NOMO-1 (cell line): ENCODE measurements at regions not wholly inside any gene's neighbourhood (a gene's known extent, or its start where the extent isn't known, plus 50 kb on each side); places are given as distances from the start of the nearest gene placed in this dataset.

ENCODE experiments used
- DNase-seq, 2 experiments: peaks; one replicate each; lab custom pipeline; 2025; ENCODE audit not compliant: unreplicated experiment in 2 of 2; lab: John Stamatoyannopoulos, UW

DNA sequence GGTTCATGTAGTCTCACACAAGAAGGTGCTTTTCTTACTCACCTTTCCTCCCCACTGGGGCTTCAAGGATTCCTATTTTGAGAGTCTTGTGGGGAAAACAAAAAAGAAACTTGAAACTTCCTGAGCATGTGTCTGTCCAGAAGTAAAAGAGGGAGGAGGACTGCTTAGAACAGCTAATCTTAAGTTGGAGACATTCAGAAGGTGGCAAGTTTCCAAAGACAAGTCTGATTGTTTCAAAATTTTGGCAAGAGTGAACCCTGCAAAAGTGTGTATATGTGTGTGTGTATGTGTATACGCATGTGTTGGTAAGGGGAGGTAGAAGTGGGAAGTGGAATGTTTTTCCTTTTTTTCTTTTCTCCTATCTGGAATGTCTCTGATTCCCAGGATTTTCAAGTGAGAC, 189.0 kb upstream of the FRMPD4 start:
- no peak for DNase-seq

DNA sequence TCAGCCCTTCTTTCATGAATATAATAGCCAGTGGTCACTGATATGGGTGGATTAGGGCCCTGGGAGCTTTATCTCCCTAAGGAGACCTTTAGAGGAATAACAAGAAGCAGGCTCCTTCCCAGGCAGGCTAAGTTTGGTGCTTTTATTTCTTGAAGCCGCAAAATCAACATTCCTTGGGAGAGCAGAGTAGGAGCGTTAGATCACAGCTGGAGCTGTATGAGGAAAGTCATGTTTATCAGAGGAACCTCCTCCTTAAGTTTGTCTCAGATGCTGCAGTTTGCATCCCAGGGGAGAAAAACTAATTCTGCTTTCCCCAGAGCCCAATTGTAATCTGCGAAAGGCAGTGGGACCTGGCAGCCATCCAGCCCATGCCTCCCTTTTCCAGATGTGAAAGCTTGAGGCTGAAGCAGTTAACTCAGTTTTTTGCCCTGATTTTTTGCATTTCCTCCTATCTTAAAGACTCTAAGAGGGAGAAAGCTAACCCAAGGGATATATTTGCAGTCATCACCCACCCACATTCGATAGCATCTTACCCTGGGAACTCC, 186.0 kb upstream of the FRMPD4 start:
- DNase-seq: no peak

DNA sequence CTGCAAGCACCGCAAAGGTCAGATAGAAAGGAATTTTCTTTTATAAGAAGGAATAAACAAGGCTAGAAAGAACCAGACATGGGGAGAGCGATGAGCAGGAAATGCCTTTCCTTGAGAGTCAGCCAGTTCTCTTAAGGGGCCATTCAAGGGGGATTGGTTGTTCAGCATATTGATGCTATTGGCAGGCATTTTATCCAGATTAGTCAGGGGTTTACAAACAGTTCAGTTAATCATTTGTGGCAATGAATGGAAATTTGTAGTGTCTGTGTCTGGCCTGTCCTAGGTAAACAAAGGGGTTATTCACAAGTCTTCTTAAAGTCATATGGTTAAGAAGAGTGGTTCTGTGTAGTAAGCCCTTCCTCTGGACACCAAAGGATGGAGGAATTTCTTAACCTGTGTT, 184.7 kb upstream of the FRMPD4 start:
- no peak for DNase-seq

DNA sequence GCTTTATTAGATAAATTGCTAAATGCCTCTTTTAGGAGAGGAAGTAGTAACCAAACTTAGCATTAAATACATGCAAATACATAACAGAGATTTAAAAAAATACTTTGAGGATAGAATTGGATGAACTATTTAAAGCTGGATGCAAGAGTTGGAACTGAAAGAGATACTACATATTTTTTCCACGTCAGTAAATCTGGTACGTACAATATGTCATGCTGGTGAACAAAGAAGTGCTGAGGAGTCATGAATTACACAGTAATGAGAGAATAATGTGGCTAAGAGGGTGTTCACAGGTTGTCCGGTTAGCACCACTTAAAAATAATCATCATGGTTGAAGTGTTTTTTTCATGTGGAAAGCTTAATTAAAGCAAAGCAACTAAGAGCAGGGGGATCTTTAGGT, 184.1 kb upstream of the FRMPD4 start:
- no peak for DNase-seq

DNA sequence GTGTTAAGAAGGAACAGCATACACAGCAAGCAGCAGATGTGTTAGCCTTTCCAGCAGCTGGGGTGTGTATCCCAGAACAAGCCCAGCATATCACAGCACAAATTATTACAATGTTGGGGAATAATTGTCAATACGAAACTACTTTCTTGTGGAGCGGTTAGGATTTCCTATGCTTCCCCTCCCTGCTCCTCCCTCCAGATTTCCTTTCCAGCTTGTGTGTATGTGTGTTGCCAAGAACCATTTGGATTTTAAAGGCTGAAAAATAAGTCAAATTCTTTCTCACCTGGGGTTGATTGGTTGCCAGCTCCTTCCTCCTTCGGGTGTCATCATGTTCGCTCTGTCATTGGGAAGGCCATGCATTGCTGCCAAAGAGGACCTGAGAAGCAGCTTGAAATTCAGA, 178.2 kb upstream of the FRMPD4 start:
- DNase-seq: no peak

DNA sequence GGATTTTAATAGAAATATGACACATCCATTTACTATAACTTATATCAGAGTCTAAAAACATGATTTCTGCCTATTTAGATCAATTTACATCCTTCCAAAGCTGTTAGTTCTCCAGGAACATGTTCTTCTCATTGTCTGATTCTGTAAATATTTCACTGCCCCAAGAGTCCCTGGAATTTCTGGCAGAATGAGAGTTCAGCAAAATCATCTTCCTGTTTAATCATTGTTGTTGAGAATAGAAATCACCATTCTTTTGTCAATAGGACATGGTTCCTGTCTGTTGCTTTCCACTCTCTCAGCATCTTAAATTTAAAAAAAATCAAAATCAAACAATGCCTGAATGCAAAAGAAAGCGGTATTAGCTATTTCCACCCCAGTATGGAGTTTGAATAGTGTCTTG, 172.8 kb upstream of the FRMPD4 start:
- no peak for DNase-seq

DNA sequence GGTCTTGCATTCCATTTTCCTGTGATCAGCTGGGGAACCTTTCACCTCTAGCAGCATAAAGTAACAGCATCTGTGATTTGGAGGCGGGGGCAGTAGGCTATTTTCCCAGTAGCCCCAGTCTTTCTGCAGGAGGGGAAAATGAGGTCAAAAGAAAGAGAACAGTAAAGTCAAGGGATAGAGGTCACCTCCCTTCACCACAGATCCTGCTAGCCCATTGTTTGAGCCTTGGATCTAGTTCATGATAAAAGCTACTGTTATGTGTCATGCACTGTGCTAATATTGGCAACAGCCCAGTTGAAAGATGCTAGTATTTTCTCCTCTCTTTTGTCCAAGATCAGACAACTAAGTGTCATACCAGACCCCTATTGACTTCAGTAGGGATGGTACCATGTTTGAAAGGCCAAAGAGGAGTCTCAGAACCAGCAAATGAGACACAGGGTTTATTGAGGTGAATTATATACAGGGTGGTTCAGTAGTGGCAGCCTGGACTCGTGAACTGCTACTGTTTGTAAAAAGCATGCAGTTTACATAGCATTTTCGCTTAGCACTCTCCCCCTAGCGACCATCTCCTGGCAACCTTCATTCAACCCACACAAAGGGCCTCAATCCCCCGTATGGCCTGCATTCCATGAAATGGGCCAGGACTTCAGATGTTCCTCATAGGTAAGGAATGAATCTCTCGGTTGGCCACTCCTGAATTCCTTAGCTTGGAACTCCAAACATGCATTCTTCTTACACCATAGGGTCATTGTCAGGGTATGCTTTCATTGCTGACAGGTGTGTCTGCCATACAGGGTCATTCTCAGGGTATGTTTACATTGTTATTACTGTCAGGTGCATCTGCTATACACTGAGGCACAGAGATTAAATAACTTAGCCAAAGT, 170.0 kb upstream of the FRMPD4 start:
- no peak for DNase-seq

DNA sequence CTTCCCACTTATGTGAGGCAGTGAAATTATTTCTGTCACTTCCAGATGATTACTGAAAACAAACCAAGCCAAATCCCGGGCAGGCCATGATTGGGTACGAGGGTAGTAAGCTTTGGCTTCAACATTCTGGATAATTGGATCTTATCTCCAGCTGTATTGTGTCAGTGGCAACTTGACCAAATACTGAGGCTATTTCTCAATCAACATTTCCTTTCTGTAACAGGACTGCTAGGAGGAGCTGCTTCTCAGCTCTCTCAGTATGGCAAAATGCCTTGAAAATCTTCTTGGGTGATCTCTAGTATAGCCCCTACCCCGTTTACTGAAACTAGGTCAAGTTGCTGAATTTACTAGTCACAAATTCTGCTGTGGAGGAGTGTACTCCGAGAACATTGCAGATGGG, 169.3 kb upstream of the FRMPD4 start:
- DNase-seq: no peak

DNA sequence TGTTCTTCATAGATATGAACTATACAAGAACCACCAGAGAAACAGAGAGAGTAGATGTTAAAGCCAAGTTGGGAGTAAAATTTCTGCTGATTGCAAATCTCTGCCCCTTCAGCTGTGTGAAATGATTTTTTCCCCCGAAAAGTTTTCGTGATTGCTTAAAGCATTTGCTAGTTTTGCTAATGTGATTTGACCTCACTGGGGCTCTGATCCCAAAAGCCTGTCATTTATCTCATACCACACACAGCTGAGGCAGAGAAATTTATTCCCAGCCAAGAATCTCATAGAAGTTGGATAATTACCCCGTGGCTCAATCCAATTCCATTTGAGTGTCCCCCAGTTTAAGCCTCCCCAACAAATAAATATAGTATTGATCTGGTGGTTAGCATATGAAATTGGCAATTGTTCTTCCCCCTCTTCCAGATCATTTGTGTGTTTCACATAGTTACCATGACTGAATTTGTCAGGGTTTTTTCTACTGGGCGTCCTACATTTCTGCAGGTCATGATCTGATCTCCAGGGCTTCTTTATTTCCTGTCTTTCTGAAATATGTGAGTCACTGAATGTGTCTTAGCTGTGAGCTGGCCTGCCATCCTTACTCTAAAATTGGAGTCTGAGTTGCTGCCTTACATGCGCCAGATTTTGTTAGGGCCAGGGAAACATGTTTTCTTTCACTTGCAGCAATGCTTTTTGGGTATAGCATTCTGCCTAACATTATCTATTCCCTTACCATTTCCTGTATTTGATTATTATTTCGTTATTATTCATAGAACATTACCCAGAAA, 167.5 kb upstream of the FRMPD4 start:
- DNase-seq: no peak

DNA sequence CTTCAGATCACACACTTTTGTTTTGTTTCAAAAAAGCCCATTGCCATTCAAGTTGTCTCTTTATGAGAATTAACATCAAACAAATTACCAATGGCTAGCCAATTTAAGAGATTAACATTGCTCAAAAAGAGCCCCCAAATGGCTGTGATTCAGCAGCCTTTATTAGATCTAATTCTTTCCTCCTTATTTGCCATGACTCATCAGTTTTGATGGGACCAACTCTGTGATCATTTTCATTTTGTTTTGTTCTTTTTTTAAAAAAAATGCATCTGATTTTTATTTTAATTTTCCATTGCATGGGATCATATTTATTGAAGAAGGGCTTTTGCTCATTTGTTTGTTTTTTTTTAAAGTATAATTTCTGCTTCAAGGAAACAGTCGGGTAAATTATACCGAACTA, 161.6 kb upstream of the FRMPD4 start:
- no peak for DNase-seq

DNA sequence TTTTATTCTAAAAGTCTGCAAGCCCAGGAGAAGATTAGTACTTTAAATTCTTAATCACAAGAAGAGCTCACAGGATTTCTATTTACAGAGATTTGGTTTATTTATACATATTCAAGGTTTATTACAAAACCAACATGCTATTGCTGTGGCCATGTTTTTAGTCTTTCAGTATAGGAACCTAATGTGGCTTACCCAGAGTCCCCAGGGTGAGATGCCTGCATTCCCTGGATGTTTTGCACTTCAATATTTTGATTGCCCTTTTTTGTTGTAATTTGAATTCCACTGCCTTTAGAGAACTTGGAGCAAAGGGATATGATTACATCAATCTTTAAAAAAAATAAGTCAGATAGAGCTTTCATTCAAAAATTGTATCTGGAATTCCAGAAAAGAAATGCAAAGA, 146.0 kb upstream of the FRMPD4 start:
- no peak for DNase-seq

DNA sequence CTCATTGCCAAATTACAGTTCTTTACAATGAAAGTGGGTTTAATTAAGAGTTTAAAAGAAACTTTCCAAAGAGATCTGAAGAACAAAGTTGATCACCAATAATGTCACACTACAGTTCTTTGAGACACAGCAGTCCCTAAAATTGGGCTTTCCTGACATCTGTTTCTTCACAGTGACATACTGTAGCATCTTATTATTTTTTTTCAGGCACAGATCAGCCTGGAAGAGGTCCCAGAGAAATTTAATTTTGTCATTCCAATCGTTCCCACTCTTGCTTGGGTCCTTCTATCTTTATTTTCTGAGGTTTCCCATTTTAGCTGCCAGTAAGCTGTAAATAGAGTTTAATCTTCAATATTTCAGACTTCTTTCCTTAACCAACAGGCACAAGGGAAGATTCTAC, 143.1 kb upstream of the FRMPD4 start:
- DNase-seq: no peak

DNA sequence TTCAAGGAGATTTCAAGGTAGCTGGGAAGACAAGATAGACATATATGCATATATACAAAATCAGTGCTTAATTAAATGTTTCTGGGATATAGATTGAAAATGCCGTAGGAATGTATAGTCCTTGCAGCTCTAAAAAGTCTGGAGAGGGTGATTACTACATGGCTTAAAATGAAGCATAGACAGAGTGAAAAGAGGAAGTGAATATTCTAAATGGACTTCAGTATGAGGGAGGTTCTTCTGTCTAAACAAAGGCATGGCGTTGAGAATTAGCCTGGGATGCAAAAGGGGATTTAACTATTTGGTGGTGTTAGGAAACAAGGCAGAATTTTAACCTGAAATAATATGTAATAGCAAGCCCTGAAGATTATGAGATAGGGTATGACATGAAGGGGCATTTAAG, 141.5 kb upstream of the FRMPD4 start:
- DNase-seq: peak; percentile 13 to 49

DNA sequence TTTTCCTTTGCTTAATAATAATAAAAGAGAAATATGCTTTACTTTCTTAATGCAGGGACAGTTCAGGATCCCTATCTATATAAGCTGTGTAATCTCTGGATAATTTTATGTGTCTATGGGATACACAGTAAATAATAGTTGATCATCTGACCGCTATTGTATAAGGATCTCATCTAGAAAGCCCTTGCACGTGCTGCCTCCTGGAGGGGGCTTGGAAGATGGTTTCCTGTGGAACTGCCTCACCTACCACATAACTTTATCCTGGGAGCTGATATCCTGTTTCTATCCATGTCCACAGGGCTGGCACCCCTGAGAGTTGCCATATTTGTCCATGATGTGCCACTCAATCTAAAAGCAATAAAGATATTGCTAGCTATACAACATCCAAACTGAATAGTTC, 139.3 kb upstream of the FRMPD4 start:
- DNase-seq: no peak

DNA sequence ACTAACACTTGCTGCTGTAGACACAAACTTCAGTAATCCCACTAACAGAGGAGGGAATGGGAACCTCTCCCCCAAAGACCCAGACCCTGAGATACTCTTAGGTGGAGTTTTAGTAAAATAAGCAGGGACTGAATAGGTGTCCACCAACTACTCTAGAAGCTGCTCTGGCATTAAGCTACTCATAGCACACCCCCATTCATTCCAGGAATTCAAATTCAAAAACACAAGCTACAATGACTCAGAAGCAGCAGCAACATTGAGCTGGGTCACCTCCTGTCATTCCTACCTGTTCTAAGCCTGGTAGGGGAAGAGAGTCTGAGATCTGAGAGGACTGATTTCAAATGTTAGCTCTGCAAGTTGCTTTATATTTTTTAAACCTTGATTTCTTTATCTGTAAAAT, 135.4 kb upstream of the FRMPD4 start:
- no peak for DNase-seq

DNA sequence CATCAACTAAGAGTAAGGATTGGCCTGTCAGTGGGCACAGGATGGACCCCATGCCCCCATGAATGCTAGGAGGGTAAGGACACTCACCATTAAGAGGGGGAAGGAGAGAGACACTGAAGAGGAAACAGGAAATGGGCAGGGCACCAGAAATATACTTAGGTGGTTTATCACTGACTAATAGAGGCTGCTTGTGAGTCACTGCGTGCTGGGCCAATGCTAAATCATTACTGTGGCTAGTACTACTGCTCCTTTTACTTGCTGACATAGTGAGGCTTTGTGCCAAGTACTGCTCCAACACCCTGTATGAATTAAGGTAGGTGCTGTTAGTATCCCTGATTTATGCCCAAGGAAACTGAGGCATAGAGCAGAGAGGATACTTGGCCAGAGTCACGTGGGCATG, 130.4 kb upstream of the FRMPD4 start:
- DNase-seq: no peak

DNA sequence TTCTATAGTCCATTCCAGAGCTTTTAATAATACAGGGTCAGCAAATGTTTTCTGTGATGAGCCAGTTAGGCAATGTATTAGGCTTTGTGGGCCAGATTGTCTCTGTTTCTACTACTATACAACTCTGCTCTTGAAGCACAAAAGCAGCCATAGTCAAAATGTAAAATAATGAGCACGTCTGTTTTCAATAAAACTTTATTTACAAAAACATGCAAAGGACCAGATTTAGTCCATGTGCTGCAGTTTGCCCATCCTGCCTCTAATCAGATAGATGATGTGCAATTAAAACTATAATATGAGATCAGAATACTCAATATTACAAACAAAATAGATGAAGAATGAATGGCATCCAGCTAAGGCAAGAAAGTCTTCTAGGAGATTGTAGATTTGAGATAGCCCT, 127.8 kb upstream of the FRMPD4 start:
- DNase-seq: no peak

DNA sequence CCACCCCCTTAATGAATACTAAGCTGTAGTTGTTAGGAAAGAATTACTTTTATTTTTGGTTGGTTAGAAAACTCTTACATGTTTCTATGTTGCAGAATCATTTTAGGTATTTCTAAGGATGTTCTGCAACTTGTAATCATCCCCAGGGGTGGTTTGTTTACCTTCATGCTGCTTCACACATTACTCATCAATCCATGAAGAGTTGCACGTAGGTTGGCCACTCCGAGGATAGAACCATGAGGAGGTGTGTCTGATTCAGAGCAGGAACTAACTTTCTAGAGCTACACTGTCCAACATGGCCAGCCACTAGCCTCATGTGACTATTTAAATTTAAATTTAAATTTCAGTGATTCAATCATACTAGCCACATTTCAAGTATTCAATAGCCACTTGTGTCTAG, 127.2 kb upstream of the FRMPD4 start:
- DNase-seq: no peak

DNA sequence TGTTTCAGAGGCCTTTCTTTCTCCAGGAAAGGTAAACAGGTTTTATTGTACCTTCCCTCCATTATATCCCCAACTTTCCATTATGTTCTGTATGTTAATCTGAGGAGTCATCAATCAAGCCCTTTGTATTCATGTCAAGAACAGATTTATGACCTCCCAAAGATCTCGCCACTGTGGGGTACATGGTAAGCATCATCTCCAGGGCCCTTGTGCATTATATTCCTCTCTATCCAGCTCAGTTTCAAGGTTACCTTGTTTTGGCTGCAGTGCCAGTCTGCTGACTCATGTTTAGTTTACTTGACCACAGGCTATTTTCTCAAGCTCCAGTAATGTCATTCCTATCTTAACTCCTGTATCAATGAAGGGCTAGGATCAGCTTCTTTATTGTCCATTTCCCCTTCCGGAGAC, 125.1 kb upstream of the FRMPD4 start:
- no peak for DNase-seq

DNA sequence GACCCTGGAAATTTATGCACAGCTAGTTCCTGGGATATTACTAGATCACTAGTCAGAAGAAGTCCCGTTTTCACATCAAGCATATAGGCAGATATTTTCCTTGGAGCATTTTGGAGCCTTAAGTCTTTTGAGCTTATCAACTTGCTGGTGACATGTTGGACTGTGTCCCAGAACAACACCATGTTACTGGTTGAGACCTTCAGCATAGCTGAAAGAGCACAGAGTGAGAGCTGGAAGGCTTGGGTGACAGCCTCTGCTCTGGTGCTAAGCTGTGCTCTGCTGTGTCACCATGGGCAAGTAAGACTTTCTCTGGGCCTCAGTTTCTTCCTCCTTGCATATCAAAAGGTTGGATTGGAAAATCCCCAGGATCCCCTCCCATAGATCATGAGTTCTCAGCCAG, 116.6 kb upstream of the FRMPD4 start:
- DNase-seq: no peak

DNA sequence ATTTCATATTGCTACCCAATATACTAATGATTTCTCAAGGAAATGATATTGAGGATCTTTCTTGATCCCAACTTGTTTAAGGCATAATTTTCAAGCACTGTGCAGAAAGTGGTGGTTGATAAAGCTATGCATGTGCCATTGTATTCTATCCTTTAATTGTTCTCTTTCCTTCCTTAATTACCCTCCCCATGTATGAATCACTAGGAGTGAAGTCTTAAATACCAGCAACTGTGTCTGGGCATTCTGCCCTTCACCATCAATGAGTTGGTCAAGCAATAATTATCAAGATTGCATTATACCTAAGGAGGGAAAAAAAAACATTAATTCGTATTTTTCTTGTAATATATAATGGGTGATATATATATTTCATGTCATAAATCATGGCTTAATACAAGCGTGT, 111.8 kb upstream of the FRMPD4 start:
- DNase-seq: no peak

DNA sequence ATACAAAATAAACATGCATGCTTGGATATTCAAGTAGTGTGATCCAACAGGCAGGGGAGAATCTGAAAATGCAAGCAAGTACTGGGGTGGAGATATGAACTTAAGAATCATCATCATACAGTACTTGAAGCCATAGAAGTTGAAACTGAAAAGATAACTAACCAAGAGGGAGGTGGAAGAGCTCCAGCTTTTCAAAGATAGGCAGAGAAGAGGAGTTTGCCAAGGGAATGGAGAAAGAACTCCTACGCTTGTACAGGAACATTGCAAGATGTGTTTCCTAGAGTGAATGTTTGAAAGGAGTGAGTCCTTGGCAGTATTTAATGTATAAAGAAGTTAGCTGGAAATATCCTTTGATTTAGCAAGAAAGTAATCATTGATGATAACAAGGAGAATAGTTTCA, 106.2 kb upstream of the FRMPD4 start:
- DNase-seq: no peak
